Epithelial cell of esophagus (primary cell): ENCODE measurements at regions not wholly inside any gene's neighbourhood (a gene's known extent, or its start where the extent isn't known, plus 50 kb on each side); places are given as distances from the start of the nearest gene placed in this dataset.

Source experiments
- DNase-seq: peaks from one replicate; pipeline ENCODE4 v3.0.0; 2010; ENCODE audit warnings: low read depth
- H3K4me3 ChIP-seq: 2 replicates; pipeline ENCODE4 v1.5.1; 2011; ENCODE audit warnings: mild to moderate bottlenecking, low read length, control low read depth
- CTCF ChIP-seq: IDR thresholded peaks from 2 replicates; pipeline ENCODE4 v1.5.1; 2011; ENCODE audit warnings: low read depth, mild to moderate bottlenecking, low read length, control low read depth, inconsistent platforms; ENCODE audit not compliant: insufficient read depth; ENCODE audit errors: missing control alignments

- DNase-seq, result no peak
- TF ChIP-seq CTCF, result no peak
- H3K4me3 ChIP-seq, result no peak overlapping the region
Measured at GRCh38 chr13:78934336-78934735, 275.4 kb upstream of the OBI1 start.

- no peak overlapping the region for H3K4me3 ChIP-seq
- no peak for TF ChIP-seq CTCF
- DNase-seq, result no peak
Measured at GRCh38 chr13:78915015-78915414, 256.1 kb upstream of the OBI1 start.

- no peak for TF ChIP-seq CTCF
- no peak overlapping the region for H3K4me3 ChIP-seq
- DNase-seq, result no peak
Measured at GRCh38 chr13:78913656-78914055, 254.7 kb upstream of the OBI1 start.

GRCh38 chr13:78910147-78910546, 251.2 kb upstream of the OBI1 start:
- TF ChIP-seq CTCF, result no peak
- no peak overlapping the region for H3K4me3 ChIP-seq
- DNase-seq, result no peak

GRCh38 chr13:78909276-78909675, 250.3 kb upstream of the OBI1 start:
- TF ChIP-seq CTCF, result no peak
- no peak for DNase-seq
- H3K4me3 ChIP-seq, result no peak overlapping the region

- no peak for TF ChIP-seq CTCF
- H3K4me3 ChIP-seq, result no peak overlapping the region
- no peak for DNase-seq
Measured at GRCh38 chr13:78907006-78907405, 248.1 kb upstream of the OBI1 start.

GRCh38 chr13:78897200-78897599, 238.2 kb upstream of the OBI1 start:
- H3K4me3 ChIP-seq, result no peak overlapping the region
- DNase-seq, result no peak
- no peak for TF ChIP-seq CTCF
